Lower lobe of right lung (tissue), 2 donors: ENCODE measurements at regions not wholly inside any gene's neighbourhood (a gene's known extent, or its start where the extent isn't known, plus 50 kb on each side); places are given as distances from the start of the nearest gene placed in this dataset.

Source experiments
- ATAC-seq, 2 donors: fragments of 200-7000 bp; cut with Tn5 transposase; one replicate each; pipeline ENCODE4 v1.9.1; 2020 to 2022; ENCODE audit warnings: mild to moderate bottlenecking in 2 of 2, moderate library complexity in 2 of 2
- DNase-seq: peaks from one replicate; pipeline ENCODE4 v3.0.0-alpha.2; 2020
- H3K27ac ChIP-seq: fragments of 200-600 bp; one replicate; pipeline ENCODE4 v1.8.0; 2022
- H3K27me3 ChIP-seq: fragments of 200-600 bp; one replicate; pipeline ENCODE4 v1.8.0; 2022; ENCODE audit warnings: low read depth
- H3K36me3 ChIP-seq: fragments of 200-600 bp; one replicate; pipeline ENCODE4 v1.8.0; 2022; ENCODE audit warnings: mild to moderate bottlenecking
- H3K4me1 ChIP-seq: fragments of 200-600 bp; one replicate; pipeline ENCODE4 v1.8.0; 2022
- H3K4me3 ChIP-seq: fragments of 200-600 bp; one replicate; pipeline ENCODE4 v1.8.0; 2022; ENCODE audit warnings: mild to moderate bottlenecking
- H3K9me3 ChIP-seq: fragments of 200-600 bp; one replicate; pipeline ENCODE4 v1.8.0; 2022
- CTCF ChIP-seq: fragments of 200-600 bp; IDR thresholded peaks from one replicate; pipeline ENCODE4 v1.8.0; 2022; ENCODE audit warnings: antibody characterized with exemption, mild to moderate bottlenecking
- intact Hi-C: fragments of 100-400 bp; cut with DNase I; formaldehyde crosslinking; loops from one replicate; pipeline ENCODE4 v1.11.0; 2022
- donor health status: DM: no; HTN: yes; CAD: no; lungs with severe emphysema.

GRCh38 chr11:95306123-95306522 is 75.1 kb upstream of the SESN3 start:
- ATAC-seq, result no peak
- no peak for TF ChIP-seq CTCF
- DNase-seq, result no peak
- Histone ChIP-seq H3K9me3 (no peaks in the 10 kb centered on the region), H3K27ac (no peak overlapping the region), H3K36me3 (no peaks in the 10 kb centered on the region), H3K4me3 (no peak overlapping the region), H3K27me3 (no peaks in the 10 kb centered on the region), H3K4me1 (no peaks in the 10 kb centered on the region)
- intact Hi-C loops, result no loop called here

- no peak for TF ChIP-seq CTCF
- Histone ChIP-seq H3K36me3 (no peaks in the 10 kb centered on the region), H3K4me1 (no peaks in the 10 kb centered on the region), H3K9me3 (no peaks in the 10 kb centered on the region), H3K27ac (no peak overlapping the region), H3K4me3 (no peak overlapping the region), H3K27me3 (no peaks in the 10 kb centered on the region)
- no peak for ATAC-seq
- intact Hi-C loops, result no loop called here
- DNase-seq, result no peak
Measured at GRCh38 chr11:95305705-95306104, 74.7 kb upstream of the SESN3 start.

GRCh38 chr11:95304777-95305176 is 73.8 kb upstream of the SESN3 start:
- Histone ChIP-seq H3K36me3 (no peaks in the 10 kb centered on the region), H3K4me3 (no peak overlapping the region), H3K9me3 (no peaks in the 10 kb centered on the region), H3K27ac (no peak overlapping the region), H3K4me1 (no peaks in the 10 kb centered on the region), H3K27me3 (no peaks in the 10 kb centered on the region)
- ATAC-seq, result no peak
- intact Hi-C loops, result no loop called here
- no peak for DNase-seq
- no peak for TF ChIP-seq CTCF

GRCh38 chr11:95302211-95302610 is 71.2 kb upstream of the SESN3 start:
- no peaks in the 10 kb centered on the region for H3K27me3 ChIP-seq
- TF ChIP-seq CTCF, result no peak
- no peak for DNase-seq
- intact Hi-C loops, result no loop called here
- H3K27ac ChIP-seq, result no peak overlapping the region
- no peak for ATAC-seq
- no peaks in the 10 kb centered on the region for H3K4me1 ChIP-seq
- H3K9me3 ChIP-seq, result no peaks in the 10 kb centered on the region
- H3K36me3 ChIP-seq, result no peaks in the 10 kb centered on the region
- H3K4me3 ChIP-seq, result no peak overlapping the region

GRCh38 chr11:95301474-95301873 is 70.5 kb upstream of the SESN3 start:
- Histone ChIP-seq H3K4me1 (peaks cover under 1% of the 10 kb centered on the region), H3K27me3 (no peaks in the 10 kb centered on the region), H3K4me3 (no peak overlapping the region), H3K27ac (no peak overlapping the region), H3K36me3 (no peaks in the 10 kb centered on the region), H3K9me3 (no peaks in the 10 kb centered on the region)
- TF ChIP-seq CTCF, result no peak
- ATAC-seq (peak; percentile 67 to 86), DNase-seq (peak; percentile 53)
- intact Hi-C loops, result no loop called here
